Endodermal cell (in vitro differentiated cells): ENCODE measurements at regions not wholly inside any gene's neighbourhood (a gene's known extent, or its start where the extent isn't known, plus 50 kb on each side); places are given as distances from the start of the nearest gene placed in this dataset.

Experiments
- DNase-seq: peaks from one replicate; pipeline ENCODE4 v3.0.0-alpha.2; 2017
- H3K27ac ChIP-seq: 2 replicates; pipeline ENCODE4 v1.5.1; 2013; ENCODE audit warnings: mild to moderate bottlenecking, low read depth, low read length, moderate library complexity
- H3K27me3 ChIP-seq: 2 replicates; pipeline ENCODE4 v1.6.1; 2013; ENCODE audit warnings: mild to moderate bottlenecking, low read length, moderate library complexity; ENCODE audit not compliant: insufficient read depth, control insufficient read depth, poor library complexity, severe bottlenecking
- H3K36me3 ChIP-seq: 2 replicates; pipeline ENCODE4 v1.7.0; 2013; ENCODE audit warnings: mild to moderate bottlenecking, low read length, moderate library complexity; ENCODE audit not compliant: control insufficient read depth, insufficient read depth
- H3K4me1 ChIP-seq: one replicate; pipeline ENCODE4 v1.7.0; 2013; ENCODE audit warnings: low read length; ENCODE audit not compliant: control insufficient read depth, insufficient read depth
- H3K4me3 ChIP-seq: 2 replicates; pipeline ENCODE4 v1.5.1; 2013; ENCODE audit warnings: mild to moderate bottlenecking, low read length, moderate library complexity
- H3K9ac ChIP-seq: 2 replicates; pipeline ENCODE4 v1.6.1; 2013; ENCODE audit warnings: mild to moderate bottlenecking, low read length, moderate library complexity; ENCODE audit not compliant: poor library complexity, severe bottlenecking; ENCODE audit errors: extremely low read depth
- H3K9me3 ChIP-seq: 2 replicates; pipeline ENCODE4 v1.6.1; 2013; ENCODE audit warnings: mild to moderate bottlenecking, low read length, moderate library complexity; ENCODE audit not compliant: control insufficient read depth
- H3K27ac Mint-ChIP-seq: 2 replicates; pipeline ENCODE4 v1.8.0; 2020; ENCODE audit warnings: mixed read lengths
- H3K27me3 Mint-ChIP-seq: 2 replicates; pipeline ENCODE4 v1.8.0; 2021; ENCODE audit warnings: mild to moderate bottlenecking, mixed read lengths; ENCODE audit not compliant: insufficient read depth
- H3K36me3 Mint-ChIP-seq: 2 replicates; pipeline ENCODE4 v1.8.0; 2020; ENCODE audit warnings: low read depth, mixed read lengths
- H3K4me1 Mint-ChIP-seq: 2 replicates; pipeline ENCODE4 v1.8.0; 2020; ENCODE audit warnings: mixed read lengths
- H3K4me3 Mint-ChIP-seq: 2 replicates; pipeline ENCODE4 v1.8.0; 2020; ENCODE audit warnings: mild to moderate bottlenecking, moderate library complexity, mixed read lengths
- H3K9me3 Mint-ChIP-seq: 2 replicates; pipeline ENCODE4 v1.8.0; 2020; ENCODE audit warnings: mild to moderate bottlenecking, mixed read lengths
- WGBS, 2 experiments: methylation state at CpG; one replicate each; pipeline versions ENCODE4 v1.1.5 to v1.1.7; 2013; ENCODE audit warnings: missing lambda C conversion rate in 2 of 2, mixed read lengths in 1 of 2; ENCODE audit not compliant: insufficient coverage in 1 of 2, insufficient read length in 1 of 2; 5-methylcytosine and 5-hydroxymethylcytosine counted together
- TF ChIP-seq, protein P1 (sequence below): fragments of 200-600 bp; sonication (generic); conservative IDR thresholded peaks from 2 replicates; pipeline ENCODE4 v1.5.0; 2021; ENCODE audit warnings: antibody characterized with exemption, mild to moderate bottlenecking

DNA sequence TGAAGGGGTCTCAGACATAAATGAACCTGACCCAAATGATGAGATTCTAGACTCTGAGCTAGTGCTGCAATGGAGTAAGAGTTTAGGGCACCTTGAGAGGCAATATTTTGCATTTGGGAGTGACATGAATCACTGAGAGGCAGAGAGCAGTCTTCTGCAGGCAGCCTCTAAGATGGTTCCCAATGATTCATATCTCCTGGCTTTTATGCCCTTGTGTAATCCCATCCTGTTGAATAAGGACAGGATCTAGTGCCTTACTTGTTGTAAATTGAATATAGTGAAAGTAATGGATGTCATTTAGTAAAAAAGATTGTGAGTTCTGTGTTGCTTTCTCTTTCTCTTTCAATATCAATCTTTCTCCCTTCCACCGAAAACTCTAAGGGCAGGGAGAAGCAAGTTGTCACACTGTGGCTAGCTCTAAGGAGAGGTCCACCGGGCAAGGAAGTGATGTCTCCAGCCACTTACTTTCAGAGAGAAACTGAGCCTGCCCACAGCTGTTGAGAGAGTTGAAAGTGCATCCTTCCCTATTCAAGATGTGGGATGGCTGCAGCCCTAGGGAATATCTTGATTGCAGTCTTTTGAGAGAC lies 144.7 kb downstream of the TRIB2 start:
- Histone ChIP-seq H3K4me1 (no peaks in the 10 kb centered on the region), H3K27ac (no peak overlapping the region), H3K9me3 (peaks cover 29% of the 10 kb centered on the region), H3K36me3 (no peaks in the 10 kb centered on the region), H3K9ac (no peak overlapping the region), H3K4me3 (no peak overlapping the region), H3K27me3 (no peaks in the 10 kb centered on the region)
- 80 to 86% methylated on average over 1 to 2 of the region's 2 CpGs for WGBS, 2 experiments
- Mint-ChIP-seq H3K36me3 (no peaks in the 10 kb centered on the region), H3K4me1 (no peaks in the 10 kb centered on the region), H3K27me3 (no peaks in the 10 kb centered on the region), H3K27ac (no peak overlapping the region), H3K4me3 (no peak overlapping the region), H3K9me3 (peaks cover 26% of the 10 kb centered on the region)
- TF ChIP-seq, protein P1, sequence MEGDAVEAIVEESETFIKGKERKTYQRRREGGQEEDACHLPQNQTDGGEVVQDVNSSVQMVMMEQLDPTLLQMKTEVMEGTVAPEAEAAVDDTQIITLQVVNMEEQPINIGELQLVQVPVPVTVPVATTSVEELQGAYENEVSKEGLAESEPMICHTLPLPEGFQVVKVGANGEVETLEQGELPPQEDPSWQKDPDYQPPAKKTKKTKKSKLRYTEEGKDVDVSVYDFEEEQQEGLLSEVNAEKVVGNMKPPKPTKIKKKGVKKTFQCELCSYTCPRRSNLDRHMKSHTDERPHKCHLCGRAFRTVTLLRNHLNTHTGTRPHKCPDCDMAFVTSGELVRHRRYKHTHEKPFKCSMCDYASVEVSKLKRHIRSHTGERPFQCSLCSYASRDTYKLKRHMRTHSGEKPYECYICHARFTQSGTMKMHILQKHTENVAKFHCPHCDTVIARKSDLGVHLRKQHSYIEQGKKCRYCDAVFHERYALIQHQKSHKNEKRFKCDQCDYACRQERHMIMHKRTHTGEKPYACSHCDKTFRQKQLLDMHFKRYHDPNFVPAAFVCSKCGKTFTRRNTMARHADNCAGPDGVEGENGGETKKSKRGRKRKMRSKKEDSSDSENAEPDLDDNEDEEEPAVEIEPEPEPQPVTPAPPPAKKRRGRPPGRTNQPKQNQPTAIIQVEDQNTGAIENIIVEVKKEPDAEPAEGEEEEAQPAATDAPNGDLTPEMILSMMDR: no peak
- no peak for DNase-seq

DNA sequence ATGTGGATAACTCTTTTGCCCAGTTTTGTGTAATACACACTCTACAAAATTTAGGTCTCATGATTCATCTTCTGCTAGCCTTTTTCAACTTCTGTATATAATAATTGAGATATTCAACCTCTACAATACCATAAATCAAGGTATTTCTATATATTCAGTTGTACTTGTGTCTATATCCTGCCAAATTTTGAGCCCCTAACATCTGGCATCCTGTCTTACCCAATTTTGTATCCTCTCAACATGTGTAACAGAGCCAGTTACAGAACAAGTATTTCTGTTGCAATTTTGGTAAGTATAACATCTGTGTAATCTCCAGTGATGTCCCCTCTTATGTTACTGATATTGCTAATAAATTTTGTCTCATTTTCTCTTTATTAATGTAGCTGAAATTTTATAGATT lies 145.8 kb downstream of the TRIB2 start:
- H3K36me3 ChIP-seq: no peaks in the 10 kb centered on the region
- no peak for DNase-seq
- no peak overlapping the region for H3K9ac ChIP-seq
- H3K36me3 Mint-ChIP-seq: no peaks in the 10 kb centered on the region
- H3K9me3 Mint-ChIP-seq: peaks cover 26% of the 10 kb centered on the region
- no peak overlapping the region for H3K27ac ChIP-seq
- H3K9me3 ChIP-seq: peaks cover 29% of the 10 kb centered on the region
- no peak overlapping the region for H3K27ac Mint-ChIP-seq
- H3K4me1 Mint-ChIP-seq: no peaks in the 10 kb centered on the region
- H3K4me3 Mint-ChIP-seq: no peak overlapping the region
- no peak overlapping the region for H3K4me3 ChIP-seq
- H3K27me3 Mint-ChIP-seq: no peaks in the 10 kb centered on the region
- H3K4me1 ChIP-seq: no peaks in the 10 kb centered on the region
- no peaks in the 10 kb centered on the region for H3K27me3 ChIP-seq
- TF ChIP-seq, protein P1: no peak

DNA sequence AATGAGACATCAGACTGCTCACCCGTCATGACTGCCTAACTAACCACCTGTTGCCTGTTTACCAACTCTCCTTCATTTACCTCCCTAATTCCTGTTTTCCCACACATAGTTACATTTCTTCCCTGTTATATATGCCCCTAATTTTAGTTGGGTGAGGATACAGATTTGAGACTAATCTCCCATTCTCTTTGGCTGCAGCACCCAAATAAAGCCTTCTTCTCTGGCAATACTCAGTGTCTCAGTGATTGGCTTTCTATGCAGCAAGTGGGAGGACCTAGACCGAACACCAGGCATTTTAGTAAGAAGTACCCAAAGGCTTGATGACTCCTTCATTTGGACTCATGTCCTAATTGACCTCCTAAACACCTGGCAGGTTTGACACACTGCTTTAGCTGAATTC lies 147.2 kb downstream of the TRIB2 start:
- DNase-seq: no peak
- Histone ChIP-seq H3K36me3 (no peaks in the 10 kb centered on the region), H3K4me3 (no peak overlapping the region), H3K4me1 (no peaks in the 10 kb centered on the region), H3K9ac (no peak overlapping the region), H3K9me3 (peaks cover 29% of the 10 kb centered on the region), H3K27me3 (no peaks in the 10 kb centered on the region), H3K27ac (no peak overlapping the region)
- H3K4me3 Mint-ChIP-seq: no peak overlapping the region
- no peak overlapping the region for H3K27ac Mint-ChIP-seq
- no peaks in the 10 kb centered on the region for H3K27me3 Mint-ChIP-seq
- whole genome bisulfite sequencing, 2 experiments: 84 to 90% methylated on average over 2 of the region's 2 CpGs
- H3K4me1 Mint-ChIP-seq: no peaks in the 10 kb centered on the region
- TF ChIP-seq, protein P1: no peak
- peaks cover 26% of the 10 kb centered on the region for H3K9me3 Mint-ChIP-seq
- H3K36me3 Mint-ChIP-seq: no peaks in the 10 kb centered on the region
